Astrocyte (in vitro differentiated cells and primary cell): ENCODE measurements at regions not wholly inside any gene's neighbourhood (a gene's known extent, or its start where the extent isn't known, plus 50 kb on each side); places are given as distances from the start of the nearest gene placed in this dataset.
A peak's percentile ranks its signal among the peaks of the same experiment; 100 is the strongest.

ENCODE experiments used
- DNase-seq: peaks from one replicate; pipeline ENCODE4 v3.0.0-alpha.2; 2010; ENCODE audit warnings: low read depth
- FAIRE-seq: peaks from 2 replicates; lab custom pipeline; 2011; peaks lifted over from hg19 to GRCh38; lab: Jason Lieb, UNC
- H2AFZ ChIP-seq: 2 replicates; pipeline ENCODE4 v1.6.0; 2012; ENCODE audit warnings: low read depth, low read length, inconsistent platforms
- H3K27ac ChIP-seq: 2 replicates; pipeline ENCODE4 v1.5.1; 2011; ENCODE audit warnings: low read depth, low read length, inconsistent platforms
- H3K27me3 ChIP-seq: 2 replicates; pipeline ENCODE4 v1.6.0; 2011; ENCODE audit warnings: low read length, inconsistent platforms; ENCODE audit not compliant: insufficient read depth
- H3K36me3 ChIP-seq: 2 replicates; pipeline ENCODE4 v1.5.1; 2011; ENCODE audit warnings: low read length, inconsistent platforms; ENCODE audit not compliant: insufficient read depth
- H3K4me1 ChIP-seq: 2 replicates; pipeline ENCODE4 v1.5.1; 2011; ENCODE audit warnings: low read length, inconsistent platforms; ENCODE audit not compliant: insufficient read depth
- H3K4me2 ChIP-seq: 2 replicates; pipeline ENCODE4 v1.6.0; 2012; ENCODE audit warnings: low read length, inconsistent platforms
- H3K4me3 ChIP-seq: 2 replicates; pipeline ENCODE4 v1.5.1; 2011; ENCODE audit warnings: low read depth, mild to moderate bottlenecking, low read length, inconsistent platforms; ENCODE audit not compliant: insufficient read depth
- H3K79me2 ChIP-seq: 2 replicates; pipeline ENCODE4 v1.6.0; 2012; ENCODE audit warnings: mild to moderate bottlenecking, low read length, inconsistent platforms; ENCODE audit not compliant: insufficient read depth
- H3K9ac ChIP-seq: 2 replicates; pipeline ENCODE4 v1.6.0; 2012; ENCODE audit warnings: mild to moderate bottlenecking, low read length, inconsistent platforms
- H3K9me3 ChIP-seq: 2 replicates; pipeline ENCODE4 v1.5.1; 2012; ENCODE audit warnings: low read depth, mild to moderate bottlenecking, low read length, inconsistent platforms; ENCODE audit not compliant: insufficient read depth
- H4K20me1 ChIP-seq: 2 replicates; pipeline ENCODE4 v1.6.0; 2012; ENCODE audit warnings: low read length, inconsistent platforms; ENCODE audit not compliant: insufficient read depth
- H3K27ac Mint-ChIP-seq: one replicate; pipeline ENCODE4 v1.8.0; 2021; ENCODE audit warnings: mild to moderate bottlenecking, mixed read lengths; ENCODE audit not compliant: unreplicated experiment
- H3K27me3 Mint-ChIP-seq: one replicate; pipeline ENCODE4 v1.8.0; 2021; ENCODE audit warnings: low read depth, mixed read lengths; ENCODE audit not compliant: unreplicated experiment
- H3K36me3 Mint-ChIP-seq: one replicate; pipeline ENCODE4 v1.8.0; 2021; ENCODE audit warnings: low read depth, mixed read lengths; ENCODE audit not compliant: unreplicated experiment
- H3K4me1 Mint-ChIP-seq: one replicate; pipeline ENCODE4 v1.8.0; 2021; ENCODE audit warnings: low read depth, mixed read lengths; ENCODE audit not compliant: unreplicated experiment
- H3K4me3 Mint-ChIP-seq: one replicate; pipeline ENCODE4 v1.8.0; 2021; ENCODE audit warnings: mild to moderate bottlenecking, moderate library complexity, mixed read lengths; ENCODE audit not compliant: unreplicated experiment
- H3K9me3 Mint-ChIP-seq: one replicate; pipeline ENCODE4 v1.8.0; 2021; ENCODE audit warnings: mild to moderate bottlenecking, mixed read lengths; ENCODE audit not compliant: unreplicated experiment
- CTCF ChIP-seq: IDR thresholded peaks from 2 replicates; pipeline ENCODE4 v1.5.1; 2011; ENCODE audit warnings: low read depth, mild to moderate bottlenecking, inconsistent platforms, low read length, moderate library complexity; ENCODE audit not compliant: insufficient read depth
- EZH2 ChIP-seq: IDR thresholded peaks from 2 replicates; pipeline ENCODE4 v1.6.1; 2012; ENCODE audit warnings: mild to moderate bottlenecking, low read length, inconsistent platforms; ENCODE audit not compliant: insufficient read depth

DNA sequence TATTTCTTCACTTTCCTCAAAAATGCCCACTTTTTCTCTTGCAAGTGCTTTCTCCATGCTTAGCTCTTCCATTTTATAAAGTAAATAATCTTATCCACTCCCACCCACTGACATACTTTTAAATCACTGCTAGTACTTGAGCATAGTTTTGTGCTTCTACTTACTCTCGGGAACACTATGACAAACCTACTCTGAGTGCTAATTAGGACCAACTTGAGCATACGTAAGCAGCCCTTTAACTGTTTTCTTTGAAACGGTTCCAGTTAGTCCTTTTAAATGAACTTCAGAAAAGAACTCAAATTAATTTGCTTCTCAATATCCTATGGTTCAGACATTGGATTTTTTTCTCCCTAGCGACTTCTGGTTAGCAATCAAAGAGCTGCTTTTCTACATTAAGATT, 280.0 kb upstream of the SOX2 start:
- Histone ChIP-seq H3K9me3 (no peaks in the 10 kb centered on the region), H3K4me1 (no peaks in the 10 kb centered on the region), H2AFZ (no peak overlapping the region), H3K9ac (no peak overlapping the region), H3K36me3 (no peaks in the 10 kb centered on the region), H3K4me3 (no peak overlapping the region), H3K79me2 (no peaks in the 10 kb centered on the region), H3K27ac (no peak overlapping the region), H4K20me1 (no peaks in the 10 kb centered on the region), H3K4me2 (no peak overlapping the region), H3K27me3 (no peaks in the 10 kb centered on the region)
- Mint-ChIP-seq H3K4me1 (no peaks in the 10 kb centered on the region), H3K4me3 (no peak overlapping the region), H3K36me3 (no peaks in the 10 kb centered on the region), H3K27ac (no peak overlapping the region), H3K27me3 (no peaks in the 10 kb centered on the region), H3K9me3 (no peaks in the 10 kb centered on the region)
- DNase-seq (peak; percentile 45), FAIRE-seq (no peak)
- TF ChIP-seq CTCF, result no peak
- no peak for TF ChIP-seq EZH2

DNA sequence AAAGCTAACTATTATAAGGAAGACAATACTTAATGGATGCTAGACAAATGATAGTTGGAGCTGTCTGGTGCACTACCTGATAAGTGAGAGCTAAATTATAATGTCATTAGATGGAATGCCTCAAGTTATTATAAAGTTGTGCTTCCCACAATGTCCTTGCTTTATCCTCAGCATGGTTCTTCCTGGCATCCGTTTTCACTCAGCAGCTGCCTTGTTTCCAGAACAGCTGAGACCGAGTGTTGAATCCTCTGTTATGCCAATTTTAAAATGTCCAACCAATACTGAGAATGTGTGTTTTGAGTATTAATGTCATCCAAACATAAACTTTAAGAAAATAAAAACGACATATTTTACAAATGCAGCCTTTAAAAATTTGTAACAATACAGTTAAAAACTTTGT, 286.7 kb upstream of the SOX2 start:
- H3K4me1 Mint-ChIP-seq, result no peaks in the 10 kb centered on the region
- no peak for TF ChIP-seq EZH2
- TF ChIP-seq CTCF, result no peak
- Histone ChIP-seq H3K79me2 (no peaks in the 10 kb centered on the region), H4K20me1 (no peaks in the 10 kb centered on the region), H3K27ac (no peak overlapping the region), H3K36me3 (no peaks in the 10 kb centered on the region), H3K4me2 (no peak overlapping the region), H2AFZ (no peak overlapping the region), H3K9me3 (no peaks in the 10 kb centered on the region), H3K9ac (no peak overlapping the region), H3K4me1 (no peaks in the 10 kb centered on the region), H3K4me3 (no peak overlapping the region), H3K27me3 (no peaks in the 10 kb centered on the region)
- H3K9me3 Mint-ChIP-seq, result no peaks in the 10 kb centered on the region
- no peaks in the 10 kb centered on the region for H3K27me3 Mint-ChIP-seq
- no peak for FAIRE-seq
- DNase-seq, result no peak
- no peak overlapping the region for H3K27ac Mint-ChIP-seq
- H3K36me3 Mint-ChIP-seq, result no peaks in the 10 kb centered on the region
- H3K4me3 Mint-ChIP-seq, result no peak overlapping the region

DNA sequence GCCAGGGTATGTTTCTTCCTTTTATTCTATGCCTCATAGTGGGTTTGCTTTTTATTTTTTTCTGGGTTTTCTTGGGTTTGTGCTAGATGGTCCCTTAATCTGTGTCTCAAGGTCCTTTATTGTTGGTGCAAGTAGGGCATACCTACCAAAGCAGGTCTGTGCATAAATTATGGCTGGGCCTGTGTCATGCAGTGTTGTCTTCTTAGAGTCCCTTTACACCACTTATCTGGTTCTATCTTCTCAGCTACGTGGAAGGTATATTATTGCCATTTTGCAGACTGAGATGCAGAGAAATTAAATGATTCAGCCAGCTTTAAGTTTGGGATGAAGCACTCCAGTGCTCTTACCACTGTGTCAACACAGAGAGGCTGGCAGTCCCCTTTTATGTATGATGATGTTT, 293.5 kb upstream of the SOX2 start:
- Histone ChIP-seq H3K9me3 (no peaks in the 10 kb centered on the region), H3K36me3 (no peaks in the 10 kb centered on the region), H3K4me3 (no peak overlapping the region), H3K79me2 (no peaks in the 10 kb centered on the region), H3K4me2 (peak overlapping the region; percentile 42), H2AFZ (no peak overlapping the region), H3K9ac (no peak overlapping the region), H3K27me3 (no peaks in the 10 kb centered on the region), H3K4me1 (peaks cover 5% of the 10 kb centered on the region), H4K20me1 (no peaks in the 10 kb centered on the region), H3K27ac (no peak overlapping the region)
- Mint-ChIP-seq H3K27ac (no peak overlapping the region), H3K9me3 (no peaks in the 10 kb centered on the region), H3K27me3 (no peaks in the 10 kb centered on the region), H3K4me3 (no peak overlapping the region), H3K4me1 (peaks cover 6% of the 10 kb centered on the region), H3K36me3 (no peaks in the 10 kb centered on the region)
- no peak for DNase-seq
- TF ChIP-seq EZH2, result no peak
- TF ChIP-seq CTCF, result no peak
- FAIRE-seq, result no peak
